Inflammatory macrophage treated with lipopolysaccharide for 1 hour (primary cell): ENCODE measurements at regions not wholly inside any gene's neighbourhood (a gene's known extent, or its start where the extent isn't known, plus 50 kb on each side); places are given as distances from the start of the nearest gene placed in this dataset.
A peak's percentile ranks its signal among the peaks of the same experiment; 100 is the strongest.

Source experiments
- DNase-seq, 2 donors: peaks; one replicate each; pipeline ENCODE4 v3.0.0-alpha.2; 2020 to 2022

DNA sequence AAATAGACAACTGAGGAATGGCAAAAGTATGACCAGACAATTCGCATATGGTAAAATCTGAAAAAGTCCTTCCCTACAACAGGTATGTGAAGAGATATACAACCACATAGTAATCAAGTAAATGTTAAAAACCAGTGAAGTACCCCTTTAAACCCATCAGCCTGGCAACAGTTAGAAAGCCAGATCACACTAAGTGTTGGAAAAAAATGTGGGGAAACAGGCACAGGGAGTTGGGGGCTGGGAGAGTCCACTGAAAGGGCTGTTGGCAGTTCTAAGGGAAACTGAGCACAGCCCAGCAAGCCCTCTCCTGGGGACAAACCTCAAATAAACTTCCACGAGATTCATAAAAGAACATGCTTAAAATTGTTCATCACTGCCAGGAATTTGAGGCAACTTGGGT lies 242.1 kb downstream of the BUD13 start:
- DNase-seq: no peak

DNA sequence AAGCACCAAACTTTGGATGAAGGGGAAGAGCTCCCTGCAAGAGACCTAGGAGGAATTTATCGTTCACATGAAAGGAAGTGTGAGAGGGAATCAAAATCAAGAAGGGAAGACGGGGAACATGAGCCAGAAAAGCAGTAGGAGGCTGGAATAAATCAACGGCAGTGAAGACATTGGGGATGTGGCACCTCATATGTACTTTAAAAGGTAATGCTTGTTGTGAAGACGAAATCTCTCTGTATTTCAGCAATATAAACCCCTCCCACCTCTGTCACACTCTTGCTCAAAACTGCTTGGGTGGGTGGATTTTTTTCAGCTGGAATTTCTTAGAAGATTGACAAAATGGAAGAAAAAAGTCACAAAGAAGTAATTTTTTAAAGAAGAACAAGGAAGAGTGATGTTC lies 243.5 kb downstream of the BUD13 start:
- DNase-seq: no peak

- DNase-seq: no peak
Measured at GRCh38 chr11:116527180-116527991, 245.4 kb downstream of the BUD13 start.

GRCh38 chr11:116525961-116526495 lies 246.8 kb downstream of the BUD13 start:
- DNase-seq: no peak

DNA sequence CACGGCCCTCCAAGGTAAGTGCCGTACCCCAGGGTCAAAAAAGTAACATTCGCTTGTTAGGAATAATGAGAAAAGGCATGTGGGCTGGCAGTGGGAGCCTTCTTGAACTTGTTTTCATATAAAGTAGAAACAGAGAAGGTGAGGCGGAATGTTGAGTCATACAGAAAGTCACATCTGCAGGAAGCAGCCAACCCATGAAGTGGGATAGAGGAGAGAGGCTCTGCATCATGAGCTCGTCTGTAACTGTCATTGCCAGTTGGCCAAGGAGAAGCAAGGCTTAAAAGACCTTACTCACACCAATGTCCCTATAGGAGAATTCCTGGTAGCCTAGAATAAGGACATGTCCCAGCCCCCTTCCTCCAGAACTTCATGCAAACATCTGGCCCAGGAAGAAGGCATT lies 253.3 kb downstream of the BUD13 start:
- no peak for DNase-seq

DNA sequence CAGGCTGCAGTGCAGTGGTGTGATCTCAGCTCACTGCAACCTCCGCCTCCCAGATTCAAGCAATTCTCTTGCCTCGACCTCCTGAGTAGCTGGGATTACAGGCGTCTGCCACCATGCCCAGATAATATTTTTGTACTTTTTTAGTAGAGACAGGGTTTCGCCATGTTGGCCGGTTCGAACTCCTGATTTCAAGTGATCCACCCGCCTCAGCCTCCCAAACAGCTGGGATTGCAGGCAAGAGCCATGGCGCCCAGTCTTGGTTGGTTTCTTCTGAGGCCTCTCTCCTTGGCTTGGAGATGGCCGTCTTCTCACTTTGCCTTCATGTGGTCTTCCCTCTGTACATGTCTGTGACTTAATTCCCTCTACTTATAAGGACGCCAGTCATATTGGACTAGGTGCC lies 254.6 kb downstream of the BUD13 start:
- DNase-seq: no peak

DNA sequence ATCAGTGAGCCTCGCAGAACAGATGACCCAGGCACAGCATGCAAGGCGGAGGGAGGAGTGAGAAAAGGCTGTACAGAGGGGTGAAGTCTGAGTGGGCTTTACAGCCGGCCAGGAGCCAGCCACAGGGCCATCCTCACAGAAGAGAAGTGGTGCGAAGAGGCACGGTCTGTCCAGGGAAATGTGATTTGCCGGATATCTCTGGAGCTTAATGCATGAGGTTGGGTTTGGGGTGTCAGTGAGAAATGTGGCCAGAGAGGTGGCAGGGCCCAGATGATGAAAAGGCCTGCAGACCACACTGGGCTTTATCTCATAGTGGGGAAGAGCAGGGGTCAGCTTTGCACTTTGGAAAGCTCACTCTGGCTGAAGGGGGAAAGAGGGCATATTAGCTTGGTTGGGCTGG lies 255.2 kb downstream of the BUD13 start:
- no peak for DNase-seq

- no peak for DNase-seq
Measured at GRCh38 chr11:116517077-116517476, 255.7 kb downstream of the BUD13 start.

GRCh38 chr11:116515664-116516184 lies 257.1 kb downstream of the BUD13 start:
- no peak for DNase-seq

- peak; percentile 4 to 42 for DNase-seq
Measured at GRCh38 chr11:116513894-116514293, 258.9 kb downstream of the BUD13 start.

- DNase-seq: no peak
Measured at GRCh38 chr11:116513278-116513823, 259.4 kb downstream of the BUD13 start.

- no peak for DNase-seq
Measured at GRCh38 chr11:116512841-116513240, 259.9 kb downstream of the BUD13 start.

DNA sequence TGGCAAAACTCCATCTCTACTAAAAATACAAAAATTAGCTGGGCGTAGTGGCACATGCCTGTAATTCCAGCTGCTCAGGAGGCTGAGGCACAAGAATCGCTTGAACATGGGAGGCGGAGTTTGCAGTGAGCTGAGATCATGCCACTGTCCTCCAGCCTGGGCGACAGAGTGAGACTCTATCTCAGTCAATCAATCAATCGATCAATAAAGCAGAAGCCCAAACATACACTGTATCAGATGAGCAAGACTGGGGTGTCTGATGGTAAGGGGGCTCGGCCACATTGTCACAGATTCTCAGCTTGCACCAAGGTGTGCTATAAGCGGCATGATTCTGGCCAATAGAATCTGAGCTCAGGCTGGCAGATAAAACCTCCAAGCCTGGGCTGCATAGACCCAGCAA lies 261.1 kb downstream of the BUD13 start:
- DNase-seq: no peak

- no peak for DNase-seq
Measured at GRCh38 chr11:116510886-116511650, 261.7 kb downstream of the BUD13 start.

GRCh38 chr11:116510166-116510565 lies 262.6 kb downstream of the BUD13 start:
- no peak for DNase-seq

DNA sequence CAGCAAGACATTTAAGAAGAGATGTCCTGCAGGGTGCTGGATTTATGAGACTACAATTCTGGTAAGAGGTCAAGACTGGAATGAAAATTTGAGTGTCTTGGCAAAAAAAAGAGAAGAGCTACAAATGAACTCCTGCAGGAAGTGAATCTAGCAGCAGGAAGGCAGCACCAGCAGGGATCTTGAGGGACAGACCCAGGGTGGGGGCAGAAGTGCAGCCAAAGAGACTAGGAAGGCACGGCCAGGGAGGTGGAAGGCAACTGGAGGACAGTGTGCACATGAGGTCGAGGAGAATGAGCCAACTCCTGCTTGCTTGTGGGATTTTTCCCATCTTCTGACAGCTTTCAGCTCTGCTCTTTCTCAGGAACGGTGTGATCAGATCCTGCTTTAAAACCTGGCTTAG lies 263.2 kb downstream of the BUD13 start:
- DNase-seq: no peak

- DNase-seq: no peak
Measured at GRCh38 chr11:116507849-116508695, 264.7 kb downstream of the BUD13 start.

DNA sequence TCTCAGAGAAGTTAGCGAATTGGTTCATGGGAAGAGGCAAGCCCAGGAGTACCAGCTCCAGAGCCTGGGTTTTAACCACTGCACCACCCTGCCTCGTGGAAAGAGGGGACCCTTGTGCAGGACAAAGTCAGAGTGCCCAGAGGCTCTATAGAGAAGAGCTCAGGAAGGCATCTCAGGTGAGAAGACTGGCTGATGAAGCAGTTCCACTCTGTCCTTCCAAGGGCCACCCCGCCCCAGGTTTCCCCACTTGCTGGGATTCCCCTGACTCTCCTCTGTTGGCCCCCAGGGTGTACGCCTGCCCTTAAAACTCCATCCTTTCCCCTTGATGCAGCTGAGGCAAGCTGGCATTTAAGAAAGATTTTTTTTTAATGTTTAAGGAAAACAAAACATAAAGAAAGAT lies 265.8 kb downstream of the BUD13 start:
- DNase-seq: no peak

DNA sequence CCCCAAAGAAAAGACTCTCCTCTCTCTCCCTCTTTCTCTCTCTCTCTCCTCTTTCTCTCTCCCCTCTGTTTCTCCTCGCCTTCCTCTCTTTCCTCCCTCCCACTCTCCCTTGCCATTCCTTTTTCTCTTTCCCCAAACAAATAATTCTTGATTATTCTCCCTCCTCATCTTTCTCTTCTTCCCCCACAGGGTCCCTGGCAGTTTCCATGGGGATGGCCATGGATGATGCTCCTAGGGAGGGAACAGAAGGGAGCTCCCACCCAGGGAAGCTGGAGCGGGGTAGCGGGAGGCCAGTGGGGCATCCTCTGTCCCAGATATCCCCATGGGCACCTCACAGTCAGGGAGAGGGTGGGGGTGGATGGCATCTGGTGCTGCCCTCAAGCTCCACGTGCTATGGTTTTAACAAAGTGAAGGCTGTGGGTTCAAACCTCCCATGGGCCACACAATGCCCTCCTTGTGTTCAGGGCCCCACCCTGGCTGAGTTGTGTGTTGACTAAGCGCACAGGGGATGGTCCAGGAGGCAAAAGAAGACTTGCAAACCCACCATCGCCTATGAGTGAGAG lies 266.4 kb downstream of the BUD13 start:
- no peak for DNase-seq

- DNase-seq: no peak
Measured at GRCh38 chr11:116505298-116506262, 267.2 kb downstream of the BUD13 start.
